Trophoblast cell (in vitro differentiated cells and primary cell): ENCODE measurements at regions not wholly inside any gene's neighbourhood (a gene's known extent, or its start where the extent isn't known, plus 50 kb on each side); places are given as distances from the start of the nearest gene placed in this dataset.

Experiments
- DNase-seq, 2 donors: peaks; one replicate each; pipeline ENCODE4 v3.0.0-alpha.2; 2016
- H2AFZ ChIP-seq: 2 replicates; pipeline ENCODE4 v1.6.1; 2013; ENCODE audit warnings: low read length, moderate library complexity, mild to moderate bottlenecking; ENCODE audit not compliant: insufficient read depth, poor library complexity
- H2AK5ac ChIP-seq: 2 replicates; pipeline ENCODE4 v1.6.1; 2013; ENCODE audit warnings: mild to moderate bottlenecking, low read length
- H2BK120ac ChIP-seq: 2 replicates; pipeline ENCODE4 v1.6.1; 2013; ENCODE audit warnings: low read length, mild to moderate bottlenecking, moderate library complexity; ENCODE audit not compliant: insufficient read depth, poor library complexity
- H2BK12ac ChIP-seq: 2 replicates; pipeline ENCODE4 v1.6.1; 2013; ENCODE audit warnings: mild to moderate bottlenecking, low read length, moderate library complexity
- H2BK5ac ChIP-seq: 2 replicates; pipeline ENCODE4 v1.6.1; 2013; ENCODE audit warnings: low read length, low read depth, moderate library complexity, mild to moderate bottlenecking; ENCODE audit not compliant: poor library complexity
- H3K14ac ChIP-seq: 2 replicates; pipeline ENCODE4 v1.6.1; 2013; ENCODE audit warnings: mild to moderate bottlenecking, low read length
- H3K18ac ChIP-seq: 2 replicates; pipeline ENCODE4 v1.6.1; 2013; ENCODE audit warnings: mild to moderate bottlenecking, low read length
- H3K23ac ChIP-seq: 2 replicates; pipeline ENCODE4 v1.6.1; 2013; ENCODE audit warnings: low read length
- H3K27ac ChIP-seq: 2 replicates; pipeline ENCODE4 v1.5.1; 2013; ENCODE audit warnings: low read depth, mild to moderate bottlenecking, inconsistent platforms, low read length, moderate library complexity
- H3K27me3 ChIP-seq: 2 replicates; pipeline ENCODE4 v1.6.1; 2013; ENCODE audit warnings: inconsistent platforms, mild to moderate bottlenecking, low read length, moderate library complexity; ENCODE audit not compliant: insufficient read depth
- H3K36me3 ChIP-seq, 2 experiments: 1 replicate in 1 of 2; 2 replicates in 1 of 2; pipeline ENCODE4 v1.6.1; 2013; ENCODE audit warnings: low read length in 2 of 2, mild to moderate bottlenecking in 2 of 2, moderate library complexity in 1 of 2; ENCODE audit not compliant: insufficient read depth in 2 of 2, control insufficient read depth in 1 of 2
- H3K4ac ChIP-seq: 2 replicates; pipeline ENCODE4 v1.6.1; 2013; ENCODE audit warnings: low read depth, mild to moderate bottlenecking, low read length, moderate library complexity
- H3K4me1 ChIP-seq, 2 experiments: 1 replicate in 1 of 2; 2 replicates in 1 of 2; pipeline ENCODE4 v1.6.1; 2013; ENCODE audit warnings: low read length in 2 of 2, mild to moderate bottlenecking in 2 of 2, moderate library complexity in 1 of 2; ENCODE audit not compliant: insufficient read depth in 2 of 2, control insufficient read depth in 1 of 2
- H3K4me2 ChIP-seq: 2 replicates; pipeline ENCODE4 v1.6.1; 2013; ENCODE audit warnings: inconsistent platforms, mild to moderate bottlenecking, low read length, moderate library complexity
- H3K4me3 ChIP-seq: 2 replicates; pipeline ENCODE4 v1.5.1; 2013; ENCODE audit warnings: mild to moderate bottlenecking, low read depth, low read length, inconsistent platforms
- H3K79me1 ChIP-seq: one replicate; pipeline ENCODE4 v1.6.1; 2013; ENCODE audit warnings: low read length
- H3K79me2 ChIP-seq: 2 replicates; pipeline ENCODE4 v1.6.1; 2013; ENCODE audit warnings: low read length, mild to moderate bottlenecking; ENCODE audit not compliant: control insufficient read depth, insufficient read depth, poor library complexity
- H3K9ac ChIP-seq: 2 replicates; pipeline ENCODE4 v1.6.1; 2013; ENCODE audit warnings: mild to moderate bottlenecking, low read length
- H3K9me3 ChIP-seq: 2 replicates; pipeline ENCODE4 v1.6.1; 2013; ENCODE audit warnings: low read depth, mild to moderate bottlenecking, control low read depth, inconsistent platforms, low read length; ENCODE audit not compliant: insufficient read depth
- H4K12ac ChIP-seq: 2 replicates; pipeline ENCODE4 v1.6.1; 2013; ENCODE audit warnings: low read depth, mild to moderate bottlenecking, low read length, moderate library complexity
- H4K8ac ChIP-seq: 2 replicates; pipeline ENCODE4 v1.6.1; 2013; ENCODE audit warnings: low read depth, mild to moderate bottlenecking, low read length, moderate library complexity
- H4K91ac ChIP-seq: one replicate; pipeline ENCODE4 v1.6.1; 2013; ENCODE audit warnings: low read depth, mild to moderate bottlenecking, low read length, moderate library complexity
- WGBS: extraction: QIAGEN DNeasy Blood & Tissue Kit; methylation state at CpG from one replicate; pipeline ENCODE4 v1.1.7; 2013; ENCODE audit warnings: missing lambda C conversion rate; ENCODE audit not compliant: insufficient read length, insufficient coverage; ENCODE audit errors: extremely low coverage; 5-methylcytosine and 5-hydroxymethylcytosine counted together

DNA sequence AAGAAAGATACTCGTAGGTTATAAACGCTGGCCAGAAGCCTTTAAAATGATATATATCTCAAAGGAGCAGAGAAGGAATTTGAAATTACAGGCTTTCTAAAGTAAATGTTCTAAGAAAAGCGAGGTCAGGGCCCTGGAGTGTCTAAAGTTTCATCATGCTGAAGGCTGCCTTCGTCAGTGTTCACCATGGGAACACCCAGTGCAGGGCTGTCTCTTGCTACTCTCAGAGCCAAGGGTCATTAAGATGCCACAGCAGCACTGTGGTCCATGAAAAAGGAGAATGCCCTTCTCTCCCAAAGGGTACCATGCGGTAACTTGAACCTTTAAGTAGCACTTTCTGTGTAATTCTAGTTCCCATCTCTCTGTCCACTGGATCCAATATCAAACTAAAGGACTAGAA, 174.5 kb upstream of the NWD2 start:
- no peak for DNase-seq
- no peaks in the 10 kb centered on the region for H3K9me3 ChIP-seq
- no peak overlapping the region for H2AFZ ChIP-seq
- no peak overlapping the region for H3K4ac ChIP-seq
- H3K14ac ChIP-seq, result no peak overlapping the region
- no peaks in the 10 kb centered on the region for H3K79me2 ChIP-seq
- H3K9ac ChIP-seq, result no peak overlapping the region
- no peaks in the 10 kb centered on the region for H3K36me3 ChIP-seq
- H4K91ac ChIP-seq, result no peak overlapping the region
- H3K4me3 ChIP-seq, result no peak overlapping the region
- H3K18ac ChIP-seq, result no peak overlapping the region
- H3K27ac ChIP-seq, result no peak overlapping the region
- H3K4me1 ChIP-seq, result no peaks in the 10 kb centered on the region
- no peak overlapping the region for H2BK12ac ChIP-seq
- no CpG with 5 or more reads among the region's 5 CpGs for WGBS
- H2BK120ac ChIP-seq, result no peak overlapping the region
- no peaks in the 10 kb centered on the region for H3K27me3 ChIP-seq
- H3K79me1 ChIP-seq, result no peaks in the 10 kb centered on the region
- H4K12ac ChIP-seq, result no peak overlapping the region
- no peak overlapping the region for H2AK5ac ChIP-seq
- no peak overlapping the region for H3K4me2 ChIP-seq
- no peak overlapping the region for H3K23ac ChIP-seq
- no peak overlapping the region for H4K8ac ChIP-seq
- no peak overlapping the region for H2BK5ac ChIP-seq

DNA sequence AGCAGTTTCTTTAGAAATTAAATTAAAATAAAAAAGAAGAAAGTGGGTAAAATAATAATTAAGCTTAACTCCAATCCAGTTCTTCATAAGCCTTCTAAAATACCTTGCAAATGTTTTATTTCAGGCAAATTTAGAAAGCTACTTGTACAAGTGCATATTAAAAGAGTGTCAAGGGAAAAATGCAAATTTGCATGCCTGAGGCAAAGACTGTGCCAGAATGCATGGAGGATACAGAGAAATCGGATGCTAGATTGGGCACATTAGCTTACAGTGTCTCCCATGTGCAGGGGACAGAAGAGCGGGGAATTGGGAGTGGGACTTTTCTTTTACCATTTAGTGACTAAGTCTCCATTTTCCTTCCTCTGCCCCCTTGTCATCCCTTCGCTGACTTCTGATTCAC, 173.0 kb upstream of the NWD2 start:
- Histone ChIP-seq H3K4me2 (no peak overlapping the region), H3K27ac (no peak overlapping the region), H3K23ac (no peak overlapping the region), H4K91ac (no peak overlapping the region), H3K79me1 (no peaks in the 10 kb centered on the region), H4K8ac (no peak overlapping the region), H2AK5ac (no peak overlapping the region), H3K79me2 (no peaks in the 10 kb centered on the region), H3K9ac (no peak overlapping the region), H3K27me3 (no peaks in the 10 kb centered on the region), H3K18ac (no peak overlapping the region), H3K14ac (no peak overlapping the region), H2BK5ac (no peak overlapping the region), H2BK120ac (no peak overlapping the region), H3K9me3 (no peaks in the 10 kb centered on the region), H3K4ac (no peak overlapping the region), H3K36me3 (no peaks in the 10 kb centered on the region), H2BK12ac (no peak overlapping the region), H3K4me1 (no peaks in the 10 kb centered on the region), H2AFZ (no peak overlapping the region), H3K4me3 (no peak overlapping the region), H4K12ac (no peak overlapping the region)
- no CpG with 5 or more reads among the region's 3 CpGs for WGBS
- DNase-seq, result no peak

DNA sequence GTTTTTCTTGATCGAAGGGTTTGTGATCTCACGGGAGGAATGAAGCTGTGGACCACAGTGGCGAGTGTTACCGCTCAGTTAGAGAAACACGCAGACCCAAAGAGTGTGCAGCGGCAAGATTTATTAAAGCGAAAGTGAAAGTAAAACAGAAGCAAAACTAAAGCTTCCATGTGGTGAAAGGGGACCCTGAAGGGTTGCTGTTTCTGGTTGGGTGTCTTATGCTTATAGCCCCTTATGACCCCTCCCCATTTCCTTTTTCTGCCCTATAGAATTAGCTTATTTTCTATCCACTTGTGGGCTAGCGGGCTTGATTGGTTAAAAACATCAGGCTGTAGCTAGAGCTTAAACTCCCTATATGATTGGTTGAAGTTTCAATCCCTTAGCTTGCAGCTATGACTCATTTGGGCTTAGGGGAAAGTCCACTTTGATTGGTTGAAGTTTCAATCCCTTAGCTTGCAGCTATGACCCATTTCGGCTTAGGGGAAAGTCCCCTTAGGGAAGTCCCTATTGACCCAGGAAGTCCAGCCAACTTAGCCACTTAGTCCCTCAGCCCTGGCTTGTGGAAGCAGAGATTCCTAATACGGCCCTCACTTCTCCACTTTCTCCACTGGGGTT, 171.2 kb upstream of the NWD2 start:
- H3K27ac ChIP-seq, result no peak overlapping the region
- WGBS, result no CpG with 5 or more reads among the region's 10 CpGs

DNA sequence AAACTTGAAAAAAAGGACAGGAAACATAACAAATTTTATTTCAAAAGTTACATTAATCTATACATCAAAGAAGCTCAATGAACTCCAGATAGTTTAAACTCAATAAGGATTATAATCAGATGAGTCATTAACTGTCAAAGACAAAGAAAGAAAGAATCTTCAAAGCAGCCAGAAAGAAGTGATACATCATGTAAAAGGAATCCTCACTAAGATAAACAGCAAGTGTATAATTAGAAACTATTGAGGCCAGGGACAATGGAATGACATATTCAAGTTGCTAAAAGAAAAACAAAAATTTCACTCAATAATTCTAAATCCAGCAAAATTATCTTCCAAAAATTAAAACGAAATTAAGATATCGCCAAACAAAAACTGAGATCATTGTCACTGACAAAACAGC, 161.6 kb upstream of the NWD2 start:
- Histone ChIP-seq H3K9ac (no peak overlapping the region), H3K18ac (no peak overlapping the region), H4K8ac (no peak overlapping the region), H3K4me2 (no peak overlapping the region), H3K9me3 (no peaks in the 10 kb centered on the region), H3K4me3 (no peak overlapping the region), H3K79me2 (no peaks in the 10 kb centered on the region), H2BK120ac (no peak overlapping the region), H2AFZ (no peak overlapping the region), H3K79me1 (no peaks in the 10 kb centered on the region), H2AK5ac (no peak overlapping the region), H2BK5ac (no peak overlapping the region), H4K12ac (no peak overlapping the region), H3K4ac (no peak overlapping the region), H3K27me3 (no peaks in the 10 kb centered on the region), H2BK12ac (no peak overlapping the region), H3K23ac (no peak overlapping the region), H3K14ac (no peak overlapping the region), H3K4me1 (no peaks in the 10 kb centered on the region), H4K91ac (no peak overlapping the region), H3K27ac (no peak overlapping the region), H3K36me3 (no peaks in the 10 kb centered on the region)
- no peak for DNase-seq
- WGBS, result 100% methylated on average over 1 of the region's 2 CpGs

More for the DNA sequence above, 171.2 kb upstream of the NWD2 start:
- H2BK12ac ChIP-seq, result no peak overlapping the region
- H3K4me2 ChIP-seq, result no peak overlapping the region
- no peaks in the 10 kb centered on the region for H3K9me3 ChIP-seq
- H3K27me3 ChIP-seq, result no peaks in the 10 kb centered on the region
- DNase-seq, result peak; percentile 21 to 29
- H3K36me3 ChIP-seq, result no peaks in the 10 kb centered on the region
- H3K4ac ChIP-seq, result no peak overlapping the region
- H3K4me3 ChIP-seq, result no peak overlapping the region
- no peak overlapping the region for H2AK5ac ChIP-seq
- H3K79me2 ChIP-seq, result no peaks in the 10 kb centered on the region
- no peak overlapping the region for H4K12ac ChIP-seq
- no peak overlapping the region for H2BK5ac ChIP-seq
- H4K8ac ChIP-seq, result no peak overlapping the region
- no peak overlapping the region for H3K9ac ChIP-seq
- H2BK120ac ChIP-seq, result no peak overlapping the region
- no peak overlapping the region for H3K14ac ChIP-seq
- no peak overlapping the region for H3K18ac ChIP-seq
- H4K91ac ChIP-seq, result no peak overlapping the region
- no peaks in the 10 kb centered on the region for H3K4me1 ChIP-seq
- H3K79me1 ChIP-seq, result no peaks in the 10 kb centered on the region
- H2AFZ ChIP-seq, result no peak overlapping the region
- no peak overlapping the region for H3K23ac ChIP-seq
